HT-29 (cell line): ENCODE measurements at regions not wholly inside any gene's neighbourhood (a gene's known extent, or its start where the extent isn't known, plus 50 kb on each side); places are given as distances from the start of the nearest gene placed in this dataset.

Experiments
- DNase-seq: peaks from one replicate; pipeline ENCODE4 v3.0.0-alpha.2; 2015; ENCODE audit warnings: low spot score

- DNase-seq, result no peak
Measured at GRCh38 chr13:106173891-106174610, 361.4 kb downstream of the EFNB2 start.

- DNase-seq, result no peak
Measured at GRCh38 chr13:106173346-106173745, 362.1 kb downstream of the EFNB2 start.

GRCh38 chr13:106172176-106172905 lies 363.1 kb downstream of the EFNB2 start:
- no peak for DNase-seq

- no peak for DNase-seq
Measured at GRCh38 chr13:106163426-106163825, 372.0 kb downstream of the EFNB2 start.

GRCh38 chr13:106161146-106161545 lies 374.3 kb downstream of the EFNB2 start:
- no peak for DNase-seq

- no peak for DNase-seq
Measured at GRCh38 chr13:106159295-106160195, 375.9 kb downstream of the EFNB2 start.

- DNase-seq, result no peak
Measured at GRCh38 chr13:106156468-106156867, 379.0 kb downstream of the EFNB2 start.

GRCh38 chr13:106155411-106155810 lies 380.1 kb downstream of the EFNB2 start:
- no peak for DNase-seq

- no peak for DNase-seq
Measured at GRCh38 chr13:106153876-106154275, 381.6 kb downstream of the EFNB2 start.

- DNase-seq, result no peak
Measured at GRCh38 chr13:106153041-106153440, 382.4 kb downstream of the EFNB2 start.

- peak; percentile 72 for DNase-seq
Measured at GRCh38 chr13:106152047-106152446, 383.4 kb downstream of the EFNB2 start.

GRCh38 chr13:106151056-106151699 lies 384.3 kb downstream of the EFNB2 start:
- DNase-seq, result peak; percentile 72

GRCh38 chr13:106145997-106146864 lies 389.2 kb downstream of the EFNB2 start:
- no peak for DNase-seq

GRCh38 chr13:106145070-106145469 lies 390.4 kb downstream of the EFNB2 start:
- DNase-seq, result no peak

- peak; percentile 98 for DNase-seq
Measured at GRCh38 chr13:106143930-106144709, 391.3 kb downstream of the EFNB2 start.

- DNase-seq, result no peak
Measured at GRCh38 chr13:106143392-106143791, 392.1 kb downstream of the EFNB2 start.

- DNase-seq, result no peak
Measured at GRCh38 chr13:106140476-106140875, 395.0 kb downstream of the EFNB2 start.

- DNase-seq, result no peak
Measured at GRCh38 chr13:106139942-106140341, 395.5 kb downstream of the EFNB2 start.

- DNase-seq, result peak; percentile 34
Measured at GRCh38 chr13:106139377-106139776, 396.1 kb downstream of the EFNB2 start.

- DNase-seq, result no peak
Measured at GRCh38 chr13:106138620-106139019, 396.8 kb downstream of the EFNB2 start.
